ENCODE measurements at regions not wholly inside any gene's neighbourhood (a gene's known extent, or its start where the extent isn't known, plus 50 kb on each side); places are given as distances from the start of the nearest gene placed in this dataset.

GRCh38 chr12:24698972-24699371 is 249.9 kb downstream of the BCAT1 start:
- TF ChIP-seq GATA2 (IDR thresholded peaks at IDR 0.05; ENCODE audit: insufficient read depth, insufficient read length, low read depth, low read length) (no peak), POLR2A (IDR thresholded peaks at IDR 0.05; ENCODE audit: low read depth, low read length) (no peak), FOS (IDR thresholded peaks at IDR 0.05; ENCODE audit: borderline replicate concordance, insufficient read depth, low read length) (no peak), POLR2AphosphoS5 (IDR thresholded peaks at IDR 0.05; ENCODE audit: insufficient read depth, low read depth, low read length) (no peak), MYC (IDR thresholded peaks at IDR 0.05; ENCODE audit: low read depth, low read length) (no peak), EZH2 (IDR thresholded peaks at IDR 0.05; ENCODE audit: borderline replicate concordance, low read depth, low read length, severe bottlenecking) (no peak)
- TF ChIP-seq, protein P1, sequence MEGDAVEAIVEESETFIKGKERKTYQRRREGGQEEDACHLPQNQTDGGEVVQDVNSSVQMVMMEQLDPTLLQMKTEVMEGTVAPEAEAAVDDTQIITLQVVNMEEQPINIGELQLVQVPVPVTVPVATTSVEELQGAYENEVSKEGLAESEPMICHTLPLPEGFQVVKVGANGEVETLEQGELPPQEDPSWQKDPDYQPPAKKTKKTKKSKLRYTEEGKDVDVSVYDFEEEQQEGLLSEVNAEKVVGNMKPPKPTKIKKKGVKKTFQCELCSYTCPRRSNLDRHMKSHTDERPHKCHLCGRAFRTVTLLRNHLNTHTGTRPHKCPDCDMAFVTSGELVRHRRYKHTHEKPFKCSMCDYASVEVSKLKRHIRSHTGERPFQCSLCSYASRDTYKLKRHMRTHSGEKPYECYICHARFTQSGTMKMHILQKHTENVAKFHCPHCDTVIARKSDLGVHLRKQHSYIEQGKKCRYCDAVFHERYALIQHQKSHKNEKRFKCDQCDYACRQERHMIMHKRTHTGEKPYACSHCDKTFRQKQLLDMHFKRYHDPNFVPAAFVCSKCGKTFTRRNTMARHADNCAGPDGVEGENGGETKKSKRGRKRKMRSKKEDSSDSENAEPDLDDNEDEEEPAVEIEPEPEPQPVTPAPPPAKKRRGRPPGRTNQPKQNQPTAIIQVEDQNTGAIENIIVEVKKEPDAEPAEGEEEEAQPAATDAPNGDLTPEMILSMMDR (IDR thresholded peaks at IDR 0.05; ENCODE audit: extremely low read depth in 1 of 2, insufficient read depth in 1 of 2, low read depth in 1 of 2, low read length in 2 of 2) = no peak
